Activated CD8-positive, alpha-beta memory T cell treated with anti-CD3 and anti-CD28 coated beads for 4 hours (primary cell): ENCODE measurements at regions not wholly inside any gene's neighbourhood (a gene's known extent, or its start where the extent isn't known, plus 50 kb on each side); places are given as distances from the start of the nearest gene placed in this dataset.
"Not testable (repeated sequence)": the region's sequence is repeated elsewhere in the genome, so short reads cannot be mapped to it uniquely, and the experiment has no call there.

Experiments
- DNase-seq, 2 donors: peaks; one replicate each; pipeline ENCODE4 v3.0.0-alpha.2; 2020; ENCODE audit warnings: low read depth in 2 of 2

DNA sequence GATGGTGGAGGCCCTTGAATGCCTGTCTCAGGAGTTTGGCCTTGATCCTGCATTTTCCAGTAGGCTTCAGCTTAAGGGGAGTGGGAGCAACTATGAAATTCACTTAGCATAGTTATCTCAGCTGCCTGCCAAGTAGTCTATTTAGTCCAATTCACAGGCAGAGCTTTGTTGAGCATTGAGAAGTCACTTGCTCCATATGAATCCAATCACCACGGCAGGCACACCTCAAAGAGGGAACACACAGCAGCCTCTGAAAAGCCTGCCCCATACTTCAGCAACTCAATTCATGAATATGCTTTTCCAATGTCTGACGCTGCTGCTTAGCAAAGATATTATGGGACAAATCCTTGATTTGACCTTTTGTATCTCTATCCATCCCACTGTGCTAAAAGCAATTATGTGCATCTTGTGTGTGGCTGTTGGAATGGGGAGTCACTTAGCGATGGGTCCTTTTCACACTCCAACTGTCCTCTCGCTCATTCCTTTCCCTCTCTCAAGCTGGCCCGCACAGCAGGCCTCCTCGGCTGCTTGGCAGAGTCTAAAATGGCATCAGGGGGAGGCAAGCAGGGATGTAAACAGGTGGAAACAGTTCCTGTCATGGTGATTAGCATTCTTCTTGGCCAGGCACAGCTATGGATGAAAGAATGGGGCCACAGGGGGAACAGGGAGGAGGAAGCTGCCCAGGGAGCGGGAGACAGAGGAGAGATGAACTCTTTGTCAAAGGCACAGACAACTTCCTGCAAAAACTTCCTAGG is 56.0 kb upstream of the LRPPRC start:
- no peak for DNase-seq

GRCh38 chr2:44052584-44052983 is 56.8 kb upstream of the LRPPRC start:
- no peak for DNase-seq

- DNase-seq, result no peak
These were observed 57.3 kb upstream of the LRPPRC start for GRCh38 chr2:44053052-44053451.

GRCh38 chr2:44053456-44053855 is 57.7 kb upstream of the LRPPRC start:
- no peak for DNase-seq

DNA sequence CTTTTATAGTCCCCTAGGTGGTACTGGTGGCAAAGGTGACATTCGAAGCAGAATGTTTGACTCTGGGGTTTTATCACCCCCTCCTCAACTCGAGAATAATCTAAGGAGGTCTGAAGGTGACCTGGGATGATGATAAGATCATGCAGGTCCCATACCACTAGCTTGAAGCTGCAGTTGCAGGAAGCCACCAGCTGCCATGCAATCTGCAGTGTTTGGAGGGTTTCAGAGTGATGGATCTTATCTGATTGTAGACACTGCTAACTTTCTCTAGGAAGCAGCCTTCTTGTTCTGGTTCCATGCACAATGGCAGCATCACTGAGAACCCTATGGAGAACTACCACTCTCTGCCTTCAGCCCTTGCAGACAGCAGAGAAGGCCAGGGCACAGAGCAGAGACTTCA is 59.4 kb upstream of the LRPPRC start:
- no peak for DNase-seq

GRCh38 chr2:44055664-44056063 is 59.9 kb upstream of the LRPPRC start:
- DNase-seq, result no peak

DNA sequence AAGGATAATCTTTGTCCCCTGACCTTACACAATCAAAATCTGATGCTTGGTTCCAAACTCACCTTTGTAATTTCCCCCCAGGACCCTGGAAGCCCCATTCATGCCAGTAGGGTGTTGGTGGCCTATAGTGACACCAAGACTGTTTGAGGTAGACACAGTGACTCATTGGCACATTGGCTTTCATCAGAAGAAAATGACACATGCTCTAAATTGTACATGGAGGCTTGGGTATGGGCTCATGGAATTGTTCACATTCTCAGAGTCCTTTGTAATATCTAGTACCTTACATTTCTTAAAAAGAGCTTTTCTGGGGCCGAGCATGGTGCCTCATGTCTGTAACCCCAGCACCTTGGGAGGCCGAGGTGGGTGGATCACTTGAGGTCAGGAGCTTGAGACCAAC is 61.2 kb upstream of the LRPPRC start:
- DNase-seq, result no peak

- DNase-seq, result not testable (repeated sequence)
These were observed 64.5 kb upstream of the LRPPRC start for GRCh38 chr2:44060286-44060685.

DNA sequence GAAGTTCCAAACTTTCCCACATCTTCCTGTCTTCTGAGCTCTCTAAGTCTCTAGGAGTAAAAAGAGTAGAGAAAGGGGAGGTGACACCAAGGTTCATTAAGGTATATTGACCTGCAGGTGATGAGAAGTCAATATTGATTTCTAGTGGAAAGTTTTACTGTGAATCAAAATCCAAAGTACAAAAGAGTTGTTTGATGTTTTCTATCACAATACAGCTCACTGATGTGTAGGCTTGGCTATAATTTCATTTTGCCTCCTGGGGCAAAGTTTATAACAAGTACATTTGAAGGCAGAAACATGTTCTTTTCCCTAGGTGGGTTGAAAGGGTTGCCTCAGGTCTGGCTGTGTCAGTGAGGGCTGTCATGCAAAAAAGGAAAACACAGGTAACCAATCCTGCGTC is 65.2 kb upstream of the LRPPRC start:
- DNase-seq, result no peak

DNA sequence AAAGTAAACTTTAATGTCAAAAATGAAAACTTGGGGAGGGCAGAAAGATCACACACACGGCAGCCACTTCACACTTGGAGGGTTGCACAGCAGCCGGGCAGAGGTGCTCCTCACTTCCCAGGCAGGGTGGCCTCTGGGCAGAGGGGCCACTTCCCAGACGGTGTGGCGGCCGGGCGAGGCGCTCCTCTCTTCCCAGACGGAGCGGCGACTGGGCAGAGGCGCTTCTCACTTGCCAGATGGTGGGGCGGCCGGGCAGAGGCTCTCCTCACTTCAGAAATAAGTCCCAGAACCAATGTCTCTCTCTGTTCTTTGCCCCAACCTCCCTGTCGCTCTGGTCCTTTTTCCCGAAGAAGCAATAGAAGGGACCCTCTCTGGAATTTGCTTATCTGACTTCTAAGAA is 65.7 kb upstream of the LRPPRC start:
- no peak for DNase-seq

- no peak for DNase-seq
These were observed 66.1 kb upstream of the LRPPRC start for GRCh38 chr2:44061876-44062275.

DNA sequence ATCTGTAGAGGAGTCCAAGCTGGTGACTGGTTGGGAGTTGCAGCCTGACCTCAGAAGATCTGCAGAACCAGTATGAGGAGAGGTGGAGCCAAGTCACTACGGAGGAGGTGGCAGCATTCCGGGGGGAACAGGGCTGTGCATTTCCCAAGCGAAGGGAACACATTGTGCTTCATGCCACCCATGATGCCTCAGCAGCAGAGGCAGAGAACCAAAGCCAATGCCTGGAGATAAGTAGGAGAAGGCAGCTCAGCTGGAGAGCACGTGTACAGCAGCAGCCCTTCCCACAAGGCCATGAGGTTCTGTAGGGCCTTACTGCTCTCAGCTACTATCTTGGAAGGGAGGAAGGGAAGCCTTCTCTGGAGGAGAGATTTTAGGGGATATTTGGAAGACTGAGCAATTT is 67.2 kb upstream of the LRPPRC start:
- DNase-seq, result no peak

GRCh38 chr2:44064281-44064680 is 68.5 kb upstream of the LRPPRC start:
- not testable (repeated sequence) for DNase-seq

GRCh38 chr2:44067012-44067790 is 71.4 kb upstream of the LRPPRC start:
- DNase-seq, result not testable (repeated sequence)

DNA sequence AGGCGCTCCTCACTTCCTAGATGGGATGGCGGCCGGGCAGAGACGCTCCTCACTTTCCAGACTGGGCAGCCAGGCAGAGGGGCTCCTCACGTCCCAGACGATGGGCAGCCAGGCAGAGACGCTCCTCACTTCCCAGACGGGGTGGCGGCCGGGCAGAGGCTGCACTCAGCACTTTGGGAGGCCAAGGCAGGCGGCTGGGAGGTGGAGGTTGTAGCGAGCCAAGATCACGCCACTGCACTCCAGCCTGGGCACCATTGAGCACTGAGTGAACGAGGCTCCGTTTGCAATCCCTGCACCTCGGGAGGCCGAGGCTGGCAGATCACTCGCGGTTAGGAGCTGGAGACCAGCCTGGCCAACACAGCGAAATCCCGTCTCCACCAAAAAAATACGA is 72.0 kb upstream of the LRPPRC start:
- DNase-seq, result not testable (repeated sequence)

DNA sequence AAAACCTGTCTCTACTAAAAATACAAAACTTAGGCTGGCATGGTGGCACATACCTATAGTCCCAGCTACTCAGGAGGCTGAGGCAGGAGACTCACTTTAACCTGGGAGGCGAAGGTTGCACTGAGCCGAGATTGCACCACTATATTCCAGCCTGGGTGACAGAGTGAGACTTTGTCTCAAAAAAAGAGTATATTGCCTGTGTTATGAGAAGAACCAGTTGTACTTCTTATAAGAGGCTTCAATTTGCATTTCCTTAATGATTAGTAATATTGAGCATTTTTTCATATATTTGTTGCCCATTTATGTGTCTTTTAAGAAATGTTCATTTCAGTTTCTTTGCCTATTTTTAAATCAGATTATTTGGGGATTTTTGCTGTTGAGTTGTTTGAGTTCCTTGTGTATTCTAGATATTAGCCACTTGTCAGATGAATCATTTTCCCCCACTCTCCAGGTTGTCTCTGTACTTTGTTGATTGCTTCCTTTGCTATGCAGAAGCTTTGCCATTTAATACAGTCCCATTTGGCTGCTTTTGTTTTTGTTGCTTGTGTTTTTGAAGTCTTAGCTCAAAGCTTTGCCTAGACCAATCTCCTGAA is 75.8 kb upstream of the LRPPRC start:
- DNase-seq, result no peak

DNA sequence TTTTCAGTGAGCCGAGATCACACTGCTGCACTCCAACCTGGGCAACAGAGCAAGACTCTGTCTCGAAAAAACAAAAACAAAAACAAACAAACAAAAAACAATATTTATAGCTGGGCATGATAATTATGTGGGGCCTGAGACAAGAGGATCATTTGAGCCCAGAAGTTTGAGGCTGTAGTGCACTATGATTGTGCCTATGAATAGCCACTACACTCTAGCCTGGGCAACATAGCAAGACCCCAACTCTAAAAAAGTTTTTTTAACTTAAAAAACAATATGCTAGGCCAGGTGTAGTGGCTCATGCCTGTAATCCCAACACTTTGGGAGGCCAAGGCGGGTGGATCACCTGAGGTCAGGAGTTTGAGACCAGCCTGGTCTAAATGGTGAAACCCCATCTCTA is 77.9 kb upstream of the LRPPRC start:
- DNase-seq, result not testable (repeated sequence)

GRCh38 chr2:44074795-44075194 is 79.0 kb upstream of the LRPPRC start:
- not testable (repeated sequence) for DNase-seq

GRCh38 chr2:44075541-44075940 is 79.8 kb upstream of the LRPPRC start:
- no peak for DNase-seq

- no peak for DNase-seq
These were observed 82.2 kb upstream of the LRPPRC start for GRCh38 chr2:44077942-44078511.

DNA sequence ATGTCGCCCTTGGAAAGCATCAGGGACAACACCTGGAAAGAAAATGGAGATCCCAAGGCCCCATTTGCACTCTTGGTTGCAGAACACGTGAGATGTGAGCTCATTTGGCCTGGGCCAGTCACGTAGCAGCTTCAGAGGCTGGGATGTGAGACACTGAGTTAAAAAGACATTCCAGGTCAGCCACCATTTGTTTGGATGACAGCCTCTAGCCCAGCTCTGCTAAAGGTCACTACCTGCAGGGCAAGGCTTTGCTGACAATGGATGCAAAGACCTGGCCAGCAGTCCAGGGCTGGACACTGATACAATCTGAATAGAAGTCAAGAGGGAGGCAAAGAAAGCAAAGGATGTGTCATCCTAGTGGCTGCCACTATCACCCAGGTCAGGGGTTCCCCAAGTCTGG is 83.9 kb upstream of the LRPPRC start:
- DNase-seq, result no peak

GRCh38 chr2:44083054-44083453 is 85.6 kb upstream of the PPM1B start:
- DNase-seq, result no peak

- DNase-seq, result no peak
These were observed 83.8 kb upstream of the PPM1B start for GRCh38 chr2:44084850-44085249.
